H1 (cell line): ENCODE measurements at regions not wholly inside any gene's neighbourhood (a gene's known extent, or its start where the extent isn't known, plus 50 kb on each side); places are given as distances from the start of the nearest gene placed in this dataset.

ENCODE experiments used
- CTCF ChIP-seq, 3 experiments: IDR thresholded peaks; 1 replicate in 2 of 3; 2 replicates in 1 of 3; pipeline versions ENCODE4 v1.5.1 to v1.6.1; 2011; ENCODE audit warnings: low read length in 3 of 3, mild to moderate bottlenecking in 3 of 3, inconsistent platforms in 2 of 3, low read depth in 1 of 3, moderate library complexity in 1 of 3; ENCODE audit not compliant: insufficient read depth in 1 of 3; ENCODE audit errors: control extremely low read depth in 1 of 3
- POLR2A ChIP-seq, 2 experiments: IDR thresholded peaks; 1 replicate in 1 of 2; 2 replicates in 1 of 2; pipeline ENCODE4 v1.6.1; 2011; ENCODE audit warnings: low read depth in 2 of 2, low read length in 2 of 2, mild to moderate bottlenecking in 2 of 2; ENCODE audit errors: control extremely low read depth in 1 of 2
- RFX5 ChIP-seq: IDR thresholded peaks from 2 replicates; pipeline ENCODE4 v1.6.1; 2011; ENCODE audit warnings: low read depth, low read length, improper control_type of control experiment, borderline replicate concordance
- RNF2 ChIP-seq: fragments of 200-900, 300-1000 bp; sonication (generic); IDR thresholded peaks from 2 replicates; pipeline ENCODE4 v1.7.1; 2016; ENCODE audit warnings: borderline replicate concordance, low read depth, mild to moderate bottlenecking, antibody characterized with exemption, low read length; ENCODE audit not compliant: poor library complexity, severe bottlenecking; ENCODE audit errors: missing control alignments

GRCh38 chr4:85209161-85209560 lies 242.7 kb upstream of the WDFY3 start:
- TF ChIP-seq RNF2 (no peak), RFX5 (no peak), CTCF (IDR thresholded peaks at IDR 0.05; ENCODE audit: control extremely low read depth in 1 of 3, insufficient read depth in 1 of 3, low read depth in 1 of 3, low read length in 3 of 3) (no peak), POLR2A (IDR thresholded peaks at IDR 0.05; ENCODE audit: control extremely low read depth in 1 of 2, low read depth in 2 of 2, low read length in 2 of 2) (no peak)
